GM20000 (cell line): ENCODE measurements at regions not wholly inside any gene's neighbourhood (a gene's known extent, or its start where the extent isn't known, plus 50 kb on each side); places are given as distances from the start of the nearest gene placed in this dataset.

Experiments
- DNase-seq: peaks from one replicate; pipeline ENCODE4 v3.0.0; 2012; ENCODE audit warnings: low spot score
- TF ChIP-seq, protein P1 (sequence below): IDR thresholded peaks from 2 replicates; pipeline ENCODE4 v1.5.1; 2012; ENCODE audit warnings: mild to moderate bottlenecking, control low read depth; ENCODE audit errors: extremely low read depth, missing control alignments

- TF ChIP-seq, protein P1, sequence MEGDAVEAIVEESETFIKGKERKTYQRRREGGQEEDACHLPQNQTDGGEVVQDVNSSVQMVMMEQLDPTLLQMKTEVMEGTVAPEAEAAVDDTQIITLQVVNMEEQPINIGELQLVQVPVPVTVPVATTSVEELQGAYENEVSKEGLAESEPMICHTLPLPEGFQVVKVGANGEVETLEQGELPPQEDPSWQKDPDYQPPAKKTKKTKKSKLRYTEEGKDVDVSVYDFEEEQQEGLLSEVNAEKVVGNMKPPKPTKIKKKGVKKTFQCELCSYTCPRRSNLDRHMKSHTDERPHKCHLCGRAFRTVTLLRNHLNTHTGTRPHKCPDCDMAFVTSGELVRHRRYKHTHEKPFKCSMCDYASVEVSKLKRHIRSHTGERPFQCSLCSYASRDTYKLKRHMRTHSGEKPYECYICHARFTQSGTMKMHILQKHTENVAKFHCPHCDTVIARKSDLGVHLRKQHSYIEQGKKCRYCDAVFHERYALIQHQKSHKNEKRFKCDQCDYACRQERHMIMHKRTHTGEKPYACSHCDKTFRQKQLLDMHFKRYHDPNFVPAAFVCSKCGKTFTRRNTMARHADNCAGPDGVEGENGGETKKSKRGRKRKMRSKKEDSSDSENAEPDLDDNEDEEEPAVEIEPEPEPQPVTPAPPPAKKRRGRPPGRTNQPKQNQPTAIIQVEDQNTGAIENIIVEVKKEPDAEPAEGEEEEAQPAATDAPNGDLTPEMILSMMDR = no peak
- DNase-seq = no peak
These were observed 1494.0 kb upstream of the TMEM132C start for GRCh38 chr12:126773012-126773411.

DNA sequence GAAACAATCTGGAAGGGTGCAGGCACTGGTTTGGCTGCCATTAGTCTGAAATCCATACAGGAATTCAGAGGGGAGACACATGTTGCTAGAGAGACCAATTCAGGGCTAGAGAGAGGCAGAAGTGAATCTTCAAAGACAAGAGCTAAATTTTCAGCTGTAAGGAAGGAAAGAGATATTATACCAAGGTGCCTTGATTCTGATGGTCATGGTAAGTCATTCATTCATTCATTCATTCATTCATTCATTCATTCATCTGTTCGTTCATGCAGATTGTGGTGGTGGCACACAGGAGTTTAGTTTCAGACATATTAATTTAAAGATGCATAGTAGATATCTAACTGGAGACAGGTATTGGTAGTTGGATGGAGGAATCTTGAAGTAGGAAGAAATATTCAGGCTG, 1493.5 kb upstream of the TMEM132C start:
- DNase-seq = no peak
- TF ChIP-seq, protein P1 = no peak

GRCh38 chr12:126776026-126776655, 1490.8 kb upstream of the TMEM132C start:
- DNase-seq = no peak
- TF ChIP-seq, protein P1 = no peak

DNA sequence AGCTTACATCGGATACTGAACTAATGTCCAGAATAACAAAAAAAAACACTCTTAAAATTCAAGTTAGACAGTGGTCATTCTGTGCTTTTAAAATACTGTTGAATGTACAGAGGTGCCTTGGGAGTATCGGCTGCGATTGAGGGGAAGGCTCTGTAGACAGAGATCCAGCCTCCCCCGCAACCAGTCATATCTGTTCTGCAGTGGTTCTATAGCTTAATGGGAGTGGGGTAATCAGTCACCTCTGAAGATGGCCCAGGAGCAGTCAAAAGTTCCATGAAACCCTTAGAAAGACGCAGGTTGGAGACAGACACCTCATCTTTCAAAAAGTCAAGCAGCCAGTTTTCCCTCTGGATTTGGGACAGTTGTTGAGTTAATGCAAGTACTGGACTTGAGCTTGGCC, 1486.6 kb upstream of the TMEM132C start:
- TF ChIP-seq, protein P1 = no peak
- no peak for DNase-seq

DNA sequence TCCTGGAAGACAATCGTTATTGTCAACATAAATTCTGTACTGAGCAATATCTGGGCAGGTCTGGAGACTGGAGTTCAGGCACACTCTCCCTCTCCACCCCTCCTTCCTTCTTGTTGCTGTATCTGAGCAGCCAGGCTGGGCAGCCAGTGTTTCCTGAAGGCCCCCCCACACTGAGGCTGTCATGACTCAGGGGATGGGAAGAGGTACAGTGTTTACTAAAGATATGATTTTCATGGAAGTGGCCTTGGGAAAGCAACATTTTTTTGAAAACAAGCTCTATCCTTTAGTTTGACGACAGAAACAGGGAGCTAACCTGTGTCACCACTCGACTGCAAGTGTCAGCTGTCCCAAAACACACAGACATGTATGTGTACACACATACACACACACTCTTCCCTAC, 1485.4 kb upstream of the TMEM132C start:
- no peak for DNase-seq

DNA sequence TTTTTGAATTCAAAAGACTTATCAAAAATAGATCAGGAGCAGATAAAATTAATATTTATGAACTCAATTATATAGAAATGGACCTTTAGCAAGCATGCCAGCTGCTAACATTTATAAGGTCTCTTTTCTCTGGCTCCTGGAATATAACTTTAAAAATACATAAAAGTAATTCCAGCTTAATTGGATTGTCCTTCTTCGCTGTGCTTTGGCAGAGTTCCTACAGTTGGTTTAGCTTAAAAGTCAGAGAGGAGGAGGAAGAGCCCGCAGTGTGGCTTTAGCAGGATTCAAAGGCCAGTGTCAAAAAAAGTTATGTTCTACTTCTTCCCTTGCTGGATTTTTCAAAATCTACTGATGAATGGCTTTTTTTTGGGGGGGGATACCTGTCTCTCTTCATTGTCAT, 1484.9 kb upstream of the TMEM132C start:
- TF ChIP-seq, protein P1 = no peak

More for the DNA sequence above, 1485.4 kb upstream of the TMEM132C start:
- TF ChIP-seq, protein P1 = no peak

DNA sequence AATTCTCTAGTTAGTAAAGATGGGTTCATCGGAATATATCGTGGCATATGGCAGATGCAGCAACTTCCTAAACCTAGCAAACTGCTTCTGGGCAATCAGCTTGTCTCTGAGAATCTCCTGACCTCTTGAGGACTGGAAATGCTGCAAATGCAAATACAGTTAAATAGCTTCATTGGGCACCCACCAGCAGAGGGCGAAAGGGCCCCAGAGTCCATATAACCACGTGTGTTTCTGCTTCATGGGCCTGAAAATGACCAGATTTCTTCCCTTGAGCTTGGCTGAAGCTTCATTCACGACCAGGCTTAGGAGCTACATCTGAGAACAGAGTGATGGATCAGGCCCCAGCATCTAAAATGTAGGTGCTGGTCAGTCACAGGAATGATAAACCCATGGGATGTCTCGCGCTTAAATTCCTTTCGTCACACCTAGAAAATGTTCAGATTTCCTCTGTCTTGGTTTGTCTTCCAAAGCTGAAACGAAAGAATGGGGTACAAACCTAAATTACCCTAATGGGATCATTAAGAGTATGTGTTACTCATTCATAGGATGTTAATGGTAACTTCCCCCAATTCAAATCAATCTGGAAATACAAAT, 1482.5 kb upstream of the TMEM132C start:
- TF ChIP-seq, protein P1 = no peak
- peak; percentile 6 for DNase-seq

More for the DNA sequence above, 1484.9 kb upstream of the TMEM132C start:
- DNase-seq = no peak
